ENCODE measurements at regions not wholly inside any gene's neighbourhood (a gene's known extent, or its start where the extent isn't known, plus 50 kb on each side); places are given as distances from the start of the nearest gene placed in this dataset.

DNA sequence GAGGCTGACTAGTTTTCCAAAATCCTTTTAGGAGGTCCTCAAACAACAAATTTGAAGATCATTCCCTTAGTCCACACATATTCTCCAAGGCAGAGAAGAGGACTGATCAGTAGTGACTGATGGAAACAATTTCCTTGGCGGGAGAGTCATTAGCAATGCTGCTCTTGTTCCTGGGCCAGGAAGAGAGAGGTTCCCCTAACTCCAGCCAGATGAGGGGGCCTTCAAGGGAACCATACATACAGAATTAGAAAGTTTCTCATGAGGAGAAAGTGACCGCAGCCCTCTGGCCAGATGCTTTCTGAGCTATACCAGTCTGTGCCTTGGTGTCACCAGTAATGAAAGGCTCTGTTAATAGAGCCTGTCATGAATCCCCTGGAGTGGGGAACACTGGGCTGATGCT is 539.4 kb downstream of the BNC2 start:
- DNase-seq (ENCODE audit: low read depth in 1 of 2, low spot score in 1 of 2) (no peak), FAIRE-seq (no peak), ATAC-seq (no peak)
- Histone ChIP-seq H3K4me3 (no peak overlapping the region), H3K9me3 (peaks cover 7% of the 10 kb centered on the region; the same call in 1 of the 3 replicates), H3K4me1 (peaks cover 12% of the 10 kb centered on the region), H3K27ac (peak overlapping the region; percentile 15 to 96; a peak in 4 of 6 replicates), H3K4me2 (no peak overlapping the region)
- ChIA-PET POLR2A (no interaction called here), CTCF (no interaction called here)
- 93% methylated on average over 2 of the region's 2 CpGs for WGBS (ENCODE audit: missing lambda C conversion rate)
- TF ChIP-seq ZC3H11A (IDR thresholded peaks at IDR 0.05) (no peak), NR3C1 (IDR thresholded peaks at IDR 0.05) (no peak), KDM1A (IDR thresholded peaks at IDR 0.05; ENCODE audit: low read depth) (no peak), EHMT2 (IDR thresholded peaks at IDR 0.05; ENCODE audit: low read depth) (no peak), HES2 (IDR thresholded peaks at IDR 0.05) (no peak), EP300 (IDR thresholded peaks at IDR 0.05) (no peak), REST (IDR thresholded peaks at IDR 0.05) (no peak), POLR2A (IDR thresholded peaks at IDR 0.05; ENCODE audit: low read length) (no peak), MYC (IDR thresholded peaks at IDR 0.05; ENCODE audit: borderline replicate concordance, low read length) (no peak), BHLHE40 (IDR thresholded peaks at IDR 0.05; ENCODE audit: low read depth, low read length) (no peak)
- TF ChIP-seq, protein P1, sequence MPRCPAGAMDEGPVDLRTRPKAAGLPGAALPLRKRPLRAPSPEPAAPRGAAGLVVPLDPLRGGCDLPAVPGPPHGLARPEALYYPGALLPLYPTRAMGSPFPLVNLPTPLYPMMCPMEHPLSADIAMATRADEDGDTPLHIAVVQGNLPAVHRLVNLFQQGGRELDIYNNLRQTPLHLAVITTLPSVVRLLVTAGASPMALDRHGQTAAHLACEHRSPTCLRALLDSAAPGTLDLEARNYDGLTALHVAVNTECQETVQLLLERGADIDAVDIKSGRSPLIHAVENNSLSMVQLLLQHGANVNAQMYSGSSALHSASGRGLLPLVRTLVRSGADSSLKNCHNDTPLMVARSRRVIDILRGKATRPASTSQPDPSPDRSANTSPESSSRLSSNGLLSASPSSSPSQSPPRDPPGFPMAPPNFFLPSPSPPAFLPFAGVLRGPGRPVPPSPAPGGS (IDR thresholded peaks at IDR 0.05), result no peak

DNA sequence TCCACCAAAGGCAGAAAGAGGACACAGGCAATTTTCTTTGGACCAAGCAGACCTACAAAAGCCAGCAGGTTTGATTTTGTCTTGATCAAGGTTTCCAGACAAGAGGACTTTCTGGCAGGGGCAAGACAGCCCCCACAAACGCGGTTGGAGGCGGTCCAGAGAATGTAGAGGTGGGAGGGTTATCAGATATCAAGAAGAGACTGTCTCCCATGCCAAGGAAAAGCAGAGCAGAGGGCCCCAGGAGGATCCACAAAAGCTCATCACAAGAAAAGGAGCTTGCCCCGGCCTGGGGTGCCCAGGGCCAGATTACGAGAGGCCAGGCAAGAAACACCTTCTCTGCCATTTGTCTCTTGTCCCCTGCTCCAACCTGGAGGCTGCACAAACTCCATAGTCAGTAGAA is 538.9 kb downstream of the BNC2 start:
- DNase-seq (ENCODE audit: low read depth in 1 of 2, low spot score in 1 of 2) (no peak), ATAC-seq (no peak), FAIRE-seq (no peak)
- no peak overlapping the region for H3K4me3 ChIP-seq
- no peak for TF ChIP-seq FOXS1 (CRISPR knock-in tag; IDR thresholded peaks at IDR 0.05)
- ChIA-PET POLR2A (no interaction called here), CTCF (interaction anchor here (1.3 kb wide), 1 partner anchor 10 kb away, joined by 3 read pairs; no protein-coding TSS in a partner anchor)
- peaks cover 17% of the 10 kb centered on the region for H3K4me1 ChIP-seq
- peak overlapping the region; percentile 15 to 96; a peak in 4 of 6 replicates for H3K27ac ChIP-seq
- H3K4me2 ChIP-seq, result no peak overlapping the region
- 93% methylated on average over 5 of the region's 5 CpGs for WGBS (ENCODE audit: missing lambda C conversion rate)
- H3K9me3 ChIP-seq, result peaks cover 7% of the 10 kb centered on the region; the same call in 1 of the 3 replicates

- ChIA-PET CTCF (interaction anchor here (1.5 to 1.8 kb wide), 2 partner anchors 9 to 18 kb away, joined by 3 to 5 read pairs; no protein-coding TSS in a partner anchor), POLR2A (no interaction called here)
- TF ChIP-seq MYC (IDR thresholded peaks at IDR 0.05; ENCODE audit: borderline replicate concordance, low read length), result no peak
- no peak for TF ChIP-seq RCOR1 (IDR thresholded peaks at IDR 0.05; ENCODE audit: low read depth, low read length)
Observed at GRCh38 chr9:16333691-16334090, 536.8 kb downstream of the BNC2 start.

More at GRCh38 chr9:16333691-16334090, 536.8 kb downstream of the BNC2 start:
- H3K4me2 ChIP-seq, result no peak overlapping the region
- DNase-seq (ENCODE audit: low read depth in 1 of 2, low spot score in 1 of 2) (no peak), ATAC-seq (no peak), FAIRE-seq (no peak)
- peaks cover 7% of the 10 kb centered on the region; the same call in 1 of the 3 replicates for H3K9me3 ChIP-seq
- H3K4me3 ChIP-seq, result no peak overlapping the region
- peak overlapping the region; percentile 96 for H3K27ac ChIP-seq
- peaks cover 38% of the 10 kb centered on the region for H3K4me1 ChIP-seq
- whole genome bisulfite sequencing (ENCODE audit: missing lambda C conversion rate), result 89% methylated on average over 7 of the region's 7 CpGs
